ENCODE measurements at regions not wholly inside any gene's neighbourhood (a gene's known extent, or its start where the extent isn't known, plus 50 kb on each side); places are given as distances from the start of the nearest gene placed in this dataset.

DNA sequence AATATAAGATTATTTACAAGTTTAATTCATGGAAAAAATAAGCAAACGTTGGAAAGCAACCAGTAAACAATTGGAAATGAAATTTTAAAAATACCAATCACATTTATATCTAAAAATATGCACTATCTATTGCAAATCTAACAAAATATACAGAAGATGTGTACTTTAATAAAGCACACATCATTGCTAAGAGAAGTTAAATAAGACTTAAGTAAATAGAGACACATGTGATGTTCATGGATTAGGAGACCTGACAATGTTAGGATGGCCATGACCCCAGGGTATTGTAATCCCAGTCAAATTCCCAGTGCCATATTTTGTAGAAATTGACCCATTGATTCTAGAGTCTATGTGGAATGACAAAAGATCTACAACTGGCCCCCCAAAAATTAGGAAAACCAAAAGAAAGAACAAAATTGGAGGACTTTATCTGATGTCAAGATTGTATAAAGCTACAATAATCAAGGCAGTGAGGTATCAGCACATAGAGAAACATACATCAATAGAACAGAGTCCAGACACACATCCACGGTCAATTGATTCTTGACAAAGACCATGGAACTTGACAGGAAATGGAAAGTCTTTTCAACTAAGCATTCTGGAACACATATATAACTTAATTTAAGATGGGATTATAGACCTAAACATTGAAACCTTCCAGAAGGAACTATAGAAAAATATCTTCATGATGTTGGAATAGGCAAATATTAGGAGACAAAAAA, 90.8 kb upstream of the USP29 start:
- WGBS, 2 donors (ENCODE audit: extremely low coverage in 2 of 2, insufficient read length in 2 of 2, insufficient replicate concordance in 1 of 2): no CpG with 5 or more reads among the region's 2 CpGs
- Histone ChIP-seq H2BK120ac (ENCODE audit: low read depth, low read length) (no peak overlapping the region), H3K4me2 (ENCODE audit: insufficient read depth, low read length, poor library complexity, severe bottlenecking) (no peak overlapping the region), H3K27ac (replicated peaks; ENCODE audit: low read length) (no peak overlapping the region), H3K23ac (ENCODE audit: low read depth, low read length, poor library complexity) (no peak overlapping the region), H3K79me1 (ENCODE audit: low read depth, low read length) (no peaks in the 10 kb centered on the region), H3K4me3 (ENCODE audit: low read length in 2 of 2) (no peak overlapping the region), H3K14ac (ENCODE audit: low read length) (no peak overlapping the region), H3K9me3 (replicated peaks in 1 of 2; ENCODE audit: control insufficient read depth in 2 of 2, insufficient read depth in 1 of 2, low read depth in 1 of 2, low read length in 2 of 2) (peaks cover 4 to 13% of the 10 kb centered on the region in 2 donors), H2AK5ac (ENCODE audit: low read depth, low read length) (no peak overlapping the region), H3K4ac (ENCODE audit: low read length) (no peak overlapping the region), H2AFZ (ENCODE audit: low read length) (no peak overlapping the region), H3K36me3 (replicated peaks in 1 of 2; ENCODE audit: control insufficient read depth in 2 of 2, insufficient read depth in 2 of 2, low read length in 2 of 2) (no peaks in the 10 kb centered on the region), H3K9ac (ENCODE audit: low read depth, low read length, poor library complexity) (no peak overlapping the region), H3K4me1 (ENCODE audit: control insufficient read depth in 2 of 2, insufficient read depth in 1 of 2, low read depth in 1 of 2, low read length in 2 of 2) (no peaks in the 10 kb centered on the region), H3K18ac (ENCODE audit: low read length) (no peak overlapping the region), H4K91ac (ENCODE audit: low read depth, low read length, poor library complexity) (no peak overlapping the region), H4K8ac (ENCODE audit: low read depth, low read length) (no peak overlapping the region), H2BK5ac (ENCODE audit: low read length) (no peak overlapping the region), H2BK12ac (ENCODE audit: low read length) (no peak overlapping the region), H3K27me3 (ENCODE audit: control insufficient read depth in 3 of 3, insufficient read depth in 3 of 3, low read depth in 1 of 3, low read length in 3 of 3) (peaks cover 0 to 3% (median 0%) of the 10 kb centered on the region in 3 experiments), H2BK15ac (ENCODE audit: low read length) (no peak overlapping the region)
- no peak for DNase-seq (ENCODE audit: low spot score)

- Histone ChIP-seq H3K18ac (ENCODE audit: low read length) (no peak overlapping the region), H2BK15ac (ENCODE audit: low read length) (no peak overlapping the region), H2BK5ac (ENCODE audit: low read length) (no peak overlapping the region), H3K4ac (ENCODE audit: low read length) (no peak overlapping the region), H3K23ac (ENCODE audit: low read depth, low read length, poor library complexity) (no peak overlapping the region), H3K4me1 (ENCODE audit: control insufficient read depth in 2 of 2, insufficient read depth in 1 of 2, low read depth in 1 of 2, low read length in 2 of 2) (no peaks in the 10 kb centered on the region), H3K36me3 (replicated peaks in 1 of 2; ENCODE audit: control insufficient read depth in 2 of 2, insufficient read depth in 2 of 2, low read length in 2 of 2) (no peaks in the 10 kb centered on the region), H3K4me3 (ENCODE audit: low read length in 2 of 2) (no peak overlapping the region), H2BK12ac (ENCODE audit: low read length) (no peak overlapping the region), H4K91ac (ENCODE audit: low read depth, low read length, poor library complexity) (no peak overlapping the region), H3K9ac (ENCODE audit: low read depth, low read length, poor library complexity) (no peak overlapping the region), H4K8ac (ENCODE audit: low read depth, low read length) (no peak overlapping the region), H3K27me3 (ENCODE audit: control insufficient read depth in 3 of 3, insufficient read depth in 3 of 3, low read depth in 1 of 3, low read length in 3 of 3) (peaks cover 0 to 3% (median 0%) of the 10 kb centered on the region in 3 experiments), H3K9me3 (replicated peaks in 1 of 2; ENCODE audit: control insufficient read depth in 2 of 2, insufficient read depth in 1 of 2, low read depth in 1 of 2, low read length in 2 of 2) (peaks cover 4 to 19% of the 10 kb centered on the region in 2 donors), H2AK5ac (ENCODE audit: low read depth, low read length) (no peak overlapping the region), H2BK120ac (ENCODE audit: low read depth, low read length) (no peak overlapping the region), H3K27ac (replicated peaks; ENCODE audit: low read length) (no peak overlapping the region), H3K79me1 (ENCODE audit: low read depth, low read length) (no peaks in the 10 kb centered on the region), H3K4me2 (ENCODE audit: insufficient read depth, low read length, poor library complexity, severe bottlenecking) (no peak overlapping the region), H3K14ac (ENCODE audit: low read length) (no peak overlapping the region), H2AFZ (ENCODE audit: low read length) (no peak overlapping the region)
- no peak for DNase-seq (ENCODE audit: low spot score)
- WGBS, 2 donors (ENCODE audit: extremely low coverage in 2 of 2, insufficient read length in 2 of 2, insufficient replicate concordance in 1 of 2): no CpG with 5 or more reads among the region's 12 CpGs
These were observed 88.7 kb upstream of the USP29 start for GRCh38 chr19:57031106-57031505.

- H3K4ac ChIP-seq (ENCODE audit: low read length): no peak overlapping the region
- H3K4me3 ChIP-seq (ENCODE audit: low read length in 2 of 2): no peak overlapping the region
- no peaks in the 10 kb centered on the region for H3K4me1 ChIP-seq (ENCODE audit: control insufficient read depth in 2 of 2, insufficient read depth in 1 of 2, low read depth in 1 of 2, low read length in 2 of 2)
- no peak overlapping the region for H3K27ac ChIP-seq (replicated peaks; ENCODE audit: low read length)
- no peak for DNase-seq (ENCODE audit: low spot score)
- H3K14ac ChIP-seq (ENCODE audit: low read length): no peak overlapping the region
- H3K23ac ChIP-seq (ENCODE audit: low read depth, low read length, poor library complexity): no peak overlapping the region
- H2BK5ac ChIP-seq (ENCODE audit: low read length): no peak overlapping the region
- H3K27me3 ChIP-seq (ENCODE audit: control insufficient read depth in 3 of 3, insufficient read depth in 3 of 3, low read depth in 1 of 3, low read length in 3 of 3): peaks cover 0 to 13% (median 0%) of the 10 kb centered on the region in 3 experiments
- H3K79me1 ChIP-seq (ENCODE audit: low read depth, low read length): no peaks in the 10 kb centered on the region
- H2BK15ac ChIP-seq (ENCODE audit: low read length): no peak overlapping the region
- H3K9me3 ChIP-seq (replicated peaks in 1 of 2; ENCODE audit: control insufficient read depth in 2 of 2, insufficient read depth in 1 of 2, low read depth in 1 of 2, low read length in 2 of 2): peaks cover 4 to 21% of the 10 kb centered on the region in 2 donors
- no peak overlapping the region for H4K91ac ChIP-seq (ENCODE audit: low read depth, low read length, poor library complexity)
- H2BK12ac ChIP-seq (ENCODE audit: low read length): no peak overlapping the region
- H3K9ac ChIP-seq (ENCODE audit: low read depth, low read length, poor library complexity): no peak overlapping the region
- no peak overlapping the region for H4K8ac ChIP-seq (ENCODE audit: low read depth, low read length)
- H2AK5ac ChIP-seq (ENCODE audit: low read depth, low read length): no peak overlapping the region
- H2AFZ ChIP-seq (ENCODE audit: low read length): no peak overlapping the region
- no peaks in the 10 kb centered on the region for H3K36me3 ChIP-seq (replicated peaks in 1 of 2; ENCODE audit: control insufficient read depth in 2 of 2, insufficient read depth in 2 of 2, low read length in 2 of 2)
- H3K18ac ChIP-seq (ENCODE audit: low read length): no peak overlapping the region
- H3K4me2 ChIP-seq (ENCODE audit: insufficient read depth, low read length, poor library complexity, severe bottlenecking): no peak overlapping the region
- H2BK120ac ChIP-seq (ENCODE audit: low read depth, low read length): no peak overlapping the region
- no CpG with 5 or more reads among the region's 8 CpGs for WGBS, 2 donors (ENCODE audit: extremely low coverage in 2 of 2, insufficient read length in 2 of 2, insufficient replicate concordance in 1 of 2)
These were observed 86.2 kb upstream of the USP29 start for GRCh38 chr19:57033576-57033975.

GRCh38 chr19:57034544-57034943, 85.2 kb upstream of the USP29 start:
- H3K4me3 ChIP-seq (ENCODE audit: low read length in 2 of 2): no peak overlapping the region
- no peak overlapping the region for H2BK15ac ChIP-seq (ENCODE audit: low read length)
- H3K18ac ChIP-seq (ENCODE audit: low read length): no peak overlapping the region
- H3K27ac ChIP-seq (replicated peaks; ENCODE audit: low read length): no peak overlapping the region
- DNase-seq (ENCODE audit: low spot score): no peak
- no peak overlapping the region for H3K23ac ChIP-seq (ENCODE audit: low read depth, low read length, poor library complexity)
- no peak overlapping the region for H2BK120ac ChIP-seq (ENCODE audit: low read depth, low read length)
- WGBS, 2 donors (ENCODE audit: extremely low coverage in 2 of 2, insufficient read length in 2 of 2, insufficient replicate concordance in 1 of 2): no CpG with 5 or more reads among the region's 11 CpGs
- no peak overlapping the region for H3K4ac ChIP-seq (ENCODE audit: low read length)
- peaks cover 4 to 21% of the 10 kb centered on the region in 2 donors for H3K9me3 ChIP-seq (replicated peaks in 1 of 2; ENCODE audit: control insufficient read depth in 2 of 2, insufficient read depth in 1 of 2, low read depth in 1 of 2, low read length in 2 of 2)
- H2AK5ac ChIP-seq (ENCODE audit: low read depth, low read length): no peak overlapping the region
- no peaks in the 10 kb centered on the region for H3K4me1 ChIP-seq (ENCODE audit: control insufficient read depth in 2 of 2, insufficient read depth in 1 of 2, low read depth in 1 of 2, low read length in 2 of 2)
- no peak overlapping the region for H3K9ac ChIP-seq (ENCODE audit: low read depth, low read length, poor library complexity)
- H4K8ac ChIP-seq (ENCODE audit: low read depth, low read length): no peak overlapping the region
- peaks cover 0 to 13% (median 0%) of the 10 kb centered on the region in 3 experiments for H3K27me3 ChIP-seq (ENCODE audit: control insufficient read depth in 3 of 3, insufficient read depth in 3 of 3, low read depth in 1 of 3, low read length in 3 of 3)
- H4K91ac ChIP-seq (ENCODE audit: low read depth, low read length, poor library complexity): no peak overlapping the region
- H3K4me2 ChIP-seq (ENCODE audit: insufficient read depth, low read length, poor library complexity, severe bottlenecking): no peak overlapping the region
- no peak overlapping the region for H2BK12ac ChIP-seq (ENCODE audit: low read length)
- no peaks in the 10 kb centered on the region for H3K36me3 ChIP-seq (replicated peaks in 1 of 2; ENCODE audit: control insufficient read depth in 2 of 2, insufficient read depth in 2 of 2, low read length in 2 of 2)
- no peak overlapping the region for H2BK5ac ChIP-seq (ENCODE audit: low read length)
- no peak overlapping the region for H3K14ac ChIP-seq (ENCODE audit: low read length)
- no peak overlapping the region for H2AFZ ChIP-seq (ENCODE audit: low read length)
- H3K79me1 ChIP-seq (ENCODE audit: low read depth, low read length): no peaks in the 10 kb centered on the region
